ENCODE measurements at regions not wholly inside any gene's neighbourhood (a gene's known extent, or its start where the extent isn't known, plus 50 kb on each side); places are given as distances from the start of the nearest gene placed in this dataset.

DNA sequence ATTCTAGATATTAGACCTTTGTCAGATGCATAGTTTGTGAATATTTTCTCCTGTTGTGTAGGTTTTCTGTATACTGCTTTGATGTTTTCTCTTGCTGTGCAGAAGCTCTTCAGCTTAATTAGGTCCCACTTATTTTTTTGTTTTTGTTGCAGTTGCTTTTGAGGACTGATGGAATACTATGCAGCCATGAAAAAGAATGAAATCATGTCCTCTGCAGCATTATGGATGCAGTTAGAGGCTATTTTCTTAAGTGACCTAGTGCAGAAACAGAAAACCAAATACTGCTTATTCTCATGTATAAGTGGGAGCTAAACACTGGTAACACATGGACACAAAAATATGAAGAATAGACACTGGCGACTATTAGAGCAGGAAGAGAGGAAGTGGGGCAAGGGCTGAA is 155.0 kb upstream of the HNMT start:
- TF ChIP-seq POLR2AphosphoS5 (IDR thresholded peaks at IDR 0.05; ENCODE audit: borderline replicate concordance, low read depth, low read length), result no peak
- no peak for TF ChIP-seq EZH2 (IDR thresholded peaks at IDR 0.05)

All from SK-N-MC (cell line).